Natural killer cell (primary cell): ENCODE measurements at regions not wholly inside any gene's neighbourhood (a gene's known extent, or its start where the extent isn't known, plus 50 kb on each side); places are given as distances from the start of the nearest gene placed in this dataset.

Experiments used
- ATAC-seq, 3 donors: fragments of 150-1000 bp in 2 of 3; fragments of 200-7000 bp in 1 of 3; cut with Tn5 transposase; 1 replicate in 1 of 3; 2 replicates in 2 of 3; pipeline ENCODE4 v1.10.0; 2021; ENCODE audit warnings: mild to moderate bottlenecking in 2 of 3, moderate library complexity in 2 of 3
- DNase-seq, 2 donors: peaks; one replicate each; pipeline versions ENCODE4 v3.0.0 to v3.0.0-alpha.2; 2013 to 2021; ENCODE audit warnings: mixed read lengths in 1 of 2
- H3K27ac ChIP-seq: one replicate; pipeline ENCODE4 v1.5.1; 2013; ENCODE audit warnings: mild to moderate bottlenecking, low read length
- H3K27me3 ChIP-seq: one replicate; pipeline ENCODE4 v1.6.1; 2013; ENCODE audit warnings: low read length; ENCODE audit not compliant: control insufficient read depth, insufficient read depth
- H3K36me3 ChIP-seq: one replicate; pipeline ENCODE4 v1.6.1; 2013; ENCODE audit warnings: low read length; ENCODE audit not compliant: control insufficient read depth, insufficient read depth
- H3K4me1 ChIP-seq: one replicate; pipeline ENCODE4 v1.6.1; 2013; ENCODE audit warnings: low read length; ENCODE audit not compliant: control insufficient read depth, insufficient read depth
- H3K4me3 ChIP-seq: one replicate; pipeline ENCODE4 v1.5.1; 2013; ENCODE audit warnings: low read length
- H3K9me3 ChIP-seq: one replicate; pipeline ENCODE4 v1.6.1; 2013; ENCODE audit warnings: low read length; ENCODE audit not compliant: control insufficient read depth, insufficient read depth
- H3K27ac Mint-ChIP-seq, 2 donors: one replicate each; pipeline ENCODE4 v1.8.0; 2022; ENCODE audit warnings: mild to moderate bottlenecking in 2 of 2, mixed read lengths in 2 of 2, moderate library complexity in 1 of 2
- H3K27me3 Mint-ChIP-seq, 2 donors: one replicate each; pipeline ENCODE4 v1.8.0; 2022; ENCODE audit warnings: low read depth in 2 of 2, mixed read lengths in 2 of 2
- H3K36me3 Mint-ChIP-seq: one replicate; pipeline ENCODE4 v1.8.0; 2022; ENCODE audit warnings: mixed read lengths
- H3K4me1 Mint-ChIP-seq, 2 donors: one replicate each; pipeline ENCODE4 v1.8.0; 2022; ENCODE audit warnings: mixed read lengths in 2 of 2
- H3K4me3 Mint-ChIP-seq: one replicate; pipeline ENCODE4 v1.8.0; 2022; ENCODE audit warnings: mild to moderate bottlenecking, moderate library complexity, mixed read lengths
- H3K9me3 Mint-ChIP-seq, 2 donors: one replicate each; pipeline ENCODE4 v1.8.0; 2022; ENCODE audit warnings: mixed read lengths in 2 of 2
- WGBS: methylation state at CpG from one replicate; pipeline ENCODE4 v1.1.7; 2013; ENCODE audit warnings: missing lambda C conversion rate; ENCODE audit not compliant: insufficient coverage; 5-methylcytosine and 5-hydroxymethylcytosine counted together
- intact Hi-C: fragments of 100-400 bp; cut with micrococcal nuclease; formaldehyde crosslinking; loops from one replicate; pipeline ENCODE4 v1.14.2; 2022
- TF ChIP-seq, protein P1 (sequence below): fragments of 200-600 bp; IDR thresholded peaks from one replicate; pipeline ENCODE4 v1.8.0; 2022; ENCODE audit warnings: antibody characterized with exemption

DNA sequence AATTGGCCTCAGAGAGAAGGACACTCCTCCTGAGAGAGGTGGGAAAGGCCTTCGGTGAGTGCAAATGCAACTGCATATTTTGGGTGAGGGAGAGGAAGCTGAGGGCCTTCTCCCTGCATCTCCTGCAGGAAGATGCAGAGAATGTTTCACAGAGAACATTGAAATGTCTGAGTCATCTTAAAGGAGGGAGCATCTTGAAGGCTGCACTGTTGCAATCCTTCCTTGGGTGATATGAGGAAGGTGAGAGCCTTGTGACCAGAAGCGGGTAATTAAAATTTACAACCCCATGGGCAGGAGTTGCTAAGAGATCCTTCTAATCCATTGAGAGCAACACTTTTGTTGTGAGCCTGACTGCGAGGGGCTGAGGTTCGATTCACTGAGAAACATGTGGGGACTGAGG lies 375.7 kb upstream of the MARCKS start:
- ATAC-seq = no peak
- no peaks in the 10 kb centered on the region for H3K9me3 ChIP-seq
- H3K4me3 Mint-ChIP-seq = no peak overlapping the region

DNA sequence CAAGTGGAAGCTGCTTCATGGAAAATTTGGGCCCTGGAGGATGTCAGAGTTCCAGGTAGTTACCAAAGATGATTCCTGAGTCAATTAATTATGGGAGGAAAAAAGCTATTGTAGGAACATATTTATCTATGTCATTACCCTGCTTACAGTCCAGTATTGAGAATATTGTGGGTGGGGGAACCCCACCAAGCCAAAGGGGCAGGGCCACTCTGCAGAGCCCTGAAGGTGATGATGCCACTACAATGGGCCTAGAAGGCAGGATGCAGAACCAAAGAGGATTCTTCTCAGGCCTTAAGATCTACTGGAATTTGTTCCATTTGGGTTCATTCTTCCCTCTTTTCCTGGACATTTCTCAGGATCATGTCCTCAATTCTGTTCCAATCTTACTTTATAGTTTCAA lies 375.2 kb upstream of the MARCKS start:
- H3K9me3 Mint-ChIP-seq = peaks cover 0 to 4% of the 10 kb centered on the region in 2 donors
- Histone ChIP-seq H3K36me3 (no peaks in the 10 kb centered on the region), H3K27me3 (no peaks in the 10 kb centered on the region), H3K4me3 (no peak overlapping the region), H3K9me3 (no peaks in the 10 kb centered on the region), H3K4me1 (no peaks in the 10 kb centered on the region), H3K27ac (no peak overlapping the region)
- H3K27ac Mint-ChIP-seq = no peak overlapping the region
- no peaks in the 10 kb centered on the region for H3K27me3 Mint-ChIP-seq
- no peaks in the 10 kb centered on the region for H3K4me1 Mint-ChIP-seq
- DNase-seq (no peak), ATAC-seq (no peak)
- intact Hi-C loops = no loop called here
- H3K4me3 Mint-ChIP-seq = no peak overlapping the region
- H3K36me3 Mint-ChIP-seq = no peaks in the 10 kb centered on the region
- TF ChIP-seq, protein P1, sequence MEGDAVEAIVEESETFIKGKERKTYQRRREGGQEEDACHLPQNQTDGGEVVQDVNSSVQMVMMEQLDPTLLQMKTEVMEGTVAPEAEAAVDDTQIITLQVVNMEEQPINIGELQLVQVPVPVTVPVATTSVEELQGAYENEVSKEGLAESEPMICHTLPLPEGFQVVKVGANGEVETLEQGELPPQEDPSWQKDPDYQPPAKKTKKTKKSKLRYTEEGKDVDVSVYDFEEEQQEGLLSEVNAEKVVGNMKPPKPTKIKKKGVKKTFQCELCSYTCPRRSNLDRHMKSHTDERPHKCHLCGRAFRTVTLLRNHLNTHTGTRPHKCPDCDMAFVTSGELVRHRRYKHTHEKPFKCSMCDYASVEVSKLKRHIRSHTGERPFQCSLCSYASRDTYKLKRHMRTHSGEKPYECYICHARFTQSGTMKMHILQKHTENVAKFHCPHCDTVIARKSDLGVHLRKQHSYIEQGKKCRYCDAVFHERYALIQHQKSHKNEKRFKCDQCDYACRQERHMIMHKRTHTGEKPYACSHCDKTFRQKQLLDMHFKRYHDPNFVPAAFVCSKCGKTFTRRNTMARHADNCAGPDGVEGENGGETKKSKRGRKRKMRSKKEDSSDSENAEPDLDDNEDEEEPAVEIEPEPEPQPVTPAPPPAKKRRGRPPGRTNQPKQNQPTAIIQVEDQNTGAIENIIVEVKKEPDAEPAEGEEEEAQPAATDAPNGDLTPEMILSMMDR = no peak

More for the DNA sequence above, 375.7 kb upstream of the MARCKS start:
- Histone ChIP-seq H3K4me1 (no peaks in the 10 kb centered on the region), H3K27me3 (no peaks in the 10 kb centered on the region), H3K36me3 (no peaks in the 10 kb centered on the region), H3K4me3 (no peak overlapping the region), H3K27ac (no peak overlapping the region)
- no peak for DNase-seq
- no peaks in the 10 kb centered on the region for H3K36me3 Mint-ChIP-seq
- H3K4me1 Mint-ChIP-seq = no peaks in the 10 kb centered on the region
- WGBS = 86% methylated on average over 4 of the region's 4 CpGs
- intact Hi-C loops = no loop called here
- TF ChIP-seq, protein P1 = no peak
- H3K27me3 Mint-ChIP-seq = no peaks in the 10 kb centered on the region
- H3K9me3 Mint-ChIP-seq = peaks cover 0 to 2% of the 10 kb centered on the region in 2 donors
- no peak overlapping the region for H3K27ac Mint-ChIP-seq

DNA sequence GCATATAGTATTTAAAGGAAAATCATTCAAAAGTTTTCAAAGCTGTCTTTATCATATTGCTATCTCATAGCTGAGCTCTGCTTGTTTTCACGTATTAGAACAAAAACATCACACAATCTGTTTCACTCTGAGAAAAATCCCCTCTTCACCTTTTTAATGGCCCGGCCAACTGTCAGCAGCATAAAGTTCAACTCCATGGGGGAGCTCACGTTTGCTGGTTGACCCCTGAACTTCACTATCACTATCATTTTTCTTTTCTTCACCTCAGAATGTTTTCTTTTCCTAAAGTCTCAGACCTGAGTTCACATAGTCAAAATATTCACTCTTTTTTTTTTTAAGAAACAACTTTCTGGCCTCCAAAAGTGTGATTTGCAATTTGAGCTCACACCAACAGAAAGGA lies 374.4 kb upstream of the MARCKS start:
- no peak overlapping the region for H3K4me3 Mint-ChIP-seq
- no peaks in the 10 kb centered on the region for H3K27me3 ChIP-seq
- H3K4me1 Mint-ChIP-seq = no peaks in the 10 kb centered on the region
- no peak overlapping the region for H3K27ac Mint-ChIP-seq
- 78% methylated on average over 3 of the region's 3 CpGs for WGBS
- H3K9me3 Mint-ChIP-seq = peaks cover 0 to 4% of the 10 kb centered on the region in 2 donors
- no peak overlapping the region for H3K4me3 ChIP-seq
- DNase-seq (no peak), ATAC-seq (no peak)
- H3K27ac ChIP-seq = no peak overlapping the region
- no peaks in the 10 kb centered on the region for H3K36me3 Mint-ChIP-seq
- no peaks in the 10 kb centered on the region for H3K36me3 ChIP-seq
- intact Hi-C loops = no loop called here
- TF ChIP-seq, protein P1 = no peak
- no peaks in the 10 kb centered on the region for H3K27me3 Mint-ChIP-seq
- no peaks in the 10 kb centered on the region for H3K4me1 ChIP-seq
- no peaks in the 10 kb centered on the region for H3K9me3 ChIP-seq

DNA sequence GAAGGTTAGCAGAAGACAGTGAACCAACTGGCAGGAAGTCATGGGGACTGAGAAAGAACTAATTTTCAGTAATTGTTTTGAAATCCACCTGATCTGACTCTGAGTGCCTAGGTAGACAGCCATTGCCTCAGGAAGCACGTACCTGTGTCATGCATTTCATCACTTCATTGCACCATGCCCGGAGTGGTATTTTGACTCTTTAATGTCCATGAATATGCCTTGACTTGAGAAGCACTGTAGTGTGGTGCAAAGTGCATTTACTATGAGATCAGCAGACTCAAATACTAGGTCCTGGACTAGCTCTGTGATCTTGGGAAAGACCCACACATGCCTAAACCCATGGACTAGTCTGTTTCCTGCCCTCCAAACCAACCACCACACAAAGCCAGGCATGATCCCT lies 370.9 kb upstream of the MARCKS start:
- no peak for ATAC-seq
- H3K4me3 ChIP-seq = no peak overlapping the region
- no peaks in the 10 kb centered on the region for H3K4me1 ChIP-seq
- H3K9me3 Mint-ChIP-seq = peaks cover 0 to 4% of the 10 kb centered on the region in 2 donors
- H3K27ac Mint-ChIP-seq = no peak overlapping the region
- H3K27me3 Mint-ChIP-seq = no peaks in the 10 kb centered on the region
- H3K9me3 ChIP-seq = no peaks in the 10 kb centered on the region
- no peak overlapping the region for H3K4me3 Mint-ChIP-seq
- TF ChIP-seq, protein P1 = no peak
- intact Hi-C loops = no loop called here
- no peak overlapping the region for H3K27ac ChIP-seq
- 88% methylated on average over 2 of the region's 2 CpGs for WGBS
- H3K27me3 ChIP-seq = no peaks in the 10 kb centered on the region
- no peaks in the 10 kb centered on the region for H3K36me3 ChIP-seq
- no peaks in the 10 kb centered on the region for H3K36me3 Mint-ChIP-seq
- DNase-seq = no peak
- H3K4me1 Mint-ChIP-seq = no peaks in the 10 kb centered on the region
